GM12878 (cell line): ENCODE measurements at regions not wholly inside any gene's neighbourhood (a gene's known extent, or its start where the extent isn't known, plus 50 kb on each side); places are given as distances from the start of the nearest gene placed in this dataset.
A peak's percentile ranks its signal among the peaks of the same experiment; 100 is the strongest.

ENCODE experiments used
- ASH2L ChIP-seq: fragments of 300-600, 200-600 bp; sonication (generic); IDR thresholded peaks from 2 replicates; pipeline ENCODE4 v1.6.1; 2017; ENCODE audit warnings: low read depth, mild to moderate bottlenecking, borderline replicate concordance
- BACH1 ChIP-seq: fragments of 450-650 bp; IDR thresholded peaks from 2 replicates; pipeline ENCODE4 v1.6.1; 2017; ENCODE audit warnings: mild to moderate bottlenecking, borderline replicate concordance
- BCL3 ChIP-seq: IDR thresholded peaks from 2 replicates; pipeline ENCODE4 v1.6.1; 2011; ENCODE audit warnings: borderline replicate concordance, low read depth, mild to moderate bottlenecking, moderate library complexity, low read length; ENCODE audit not compliant: insufficient read depth, poor library complexity, severe bottlenecking
- BHLHE40 ChIP-seq, 2 experiments: fragments of 450-650 bp in 1 of 2; IDR thresholded peaks; 2 replicates each; pipeline ENCODE4 v1.6.1; 2011 to 2017; ENCODE audit warnings: low read depth in 2 of 2, borderline replicate concordance in 1 of 2, improper control_type of control experiment in 1 of 2, low read length in 1 of 2, mild to moderate bottlenecking in 1 of 2
- BMI1 ChIP-seq: fragments of 450-650 bp; IDR thresholded peaks from 2 replicates; pipeline ENCODE4 v1.6.1; 2016; ENCODE audit warnings: mild to moderate bottlenecking, moderate library complexity, borderline replicate concordance
- CBX3 ChIP-seq: fragments of 200-600 bp; sonication (generic); IDR thresholded peaks from 2 replicates; pipeline ENCODE4 v1.6.1; 2016; ENCODE audit warnings: low read depth, borderline replicate concordance
- CEBPB ChIP-seq, 2 experiments: fragments of 150-350 bp in 1 of 2; IDR thresholded peaks; 2 replicates each; pipeline ENCODE4 v1.6.1; 2012 to 2014; ENCODE audit warnings: low read depth in 2 of 2, low read length in 2 of 2, borderline replicate concordance in 1 of 2, inconsistent platforms in 1 of 2
- CHD2 ChIP-seq: IDR thresholded peaks from 2 replicates; pipeline ENCODE4 v1.6.1; 2011; ENCODE audit warnings: low read depth, low read length, improper control_type of control experiment, borderline replicate concordance
- DPF2 ChIP-seq: fragments of 450-650 bp; IDR thresholded peaks from 2 replicates; pipeline ENCODE4 v1.6.1; 2017; ENCODE audit warnings: mild to moderate bottlenecking
- E2F4 ChIP-seq: IDR thresholded peaks from 2 replicates; pipeline ENCODE4 v1.6.1; 2012; ENCODE audit warnings: low read depth, low read length, improper control_type of control experiment
- EGR1 ChIP-seq, 2 experiments: IDR thresholded peaks; 1 replicate in 1 of 2; 2 replicates in 1 of 2; pipeline ENCODE4 v1.6.1; 2011 to 2012; ENCODE audit warnings: low read depth in 2 of 2, low read length in 2 of 2, borderline replicate concordance in 1 of 2, mild to moderate bottlenecking in 1 of 2, moderate library complexity in 1 of 2
- EP300 ChIP-seq, 2 experiments: fragments of 150-350 bp in 1 of 2; IDR thresholded peaks; 2 replicates each; pipeline ENCODE4 v1.6.1; 2011 to 2012; ENCODE audit warnings: low read depth in 2 of 2, low read length in 2 of 2, borderline replicate concordance in 1 of 2, improper control_type of control experiment in 1 of 2, inconsistent platforms in 1 of 2; ENCODE audit not compliant: control insufficient read depth in 1 of 2
- EZH2 ChIP-seq: IDR thresholded peaks from 2 replicates; pipeline ENCODE4 v1.6.1; 2012; ENCODE audit warnings: low read depth, mild to moderate bottlenecking, control low read depth, inconsistent platforms, low read length, borderline replicate concordance; ENCODE audit not compliant: control insufficient read depth
- FOXM1 ChIP-seq: IDR thresholded peaks from 2 replicates; pipeline ENCODE4 v1.6.1; 2012; ENCODE audit warnings: low read depth, mild to moderate bottlenecking, inconsistent platforms, low read length, moderate library complexity
- GABPA ChIP-seq: IDR thresholded peaks from 2 replicates; pipeline ENCODE4 v1.6.1; 2014; ENCODE audit warnings: antibody characterized with exemption, low read depth, mild to moderate bottlenecking, inconsistent platforms
- IKZF1 ChIP-seq: fragments of 450-650 bp; conservative IDR thresholded peaks from 2 replicates; pipeline ENCODE4 v1.6.1; 2017; ENCODE audit warnings: antibody characterized with exemption, mild to moderate bottlenecking
- IRF4 ChIP-seq: IDR thresholded peaks from 2 replicates; pipeline ENCODE4 v1.6.1; 2011; ENCODE audit warnings: low read depth, low read length
- JUND ChIP-seq: IDR thresholded peaks from 2 replicates; pipeline ENCODE4 v1.6.1; 2012; ENCODE audit warnings: low read depth, mild to moderate bottlenecking, low read length, improper control_type of control experiment, moderate library complexity
- NFIC ChIP-seq: IDR thresholded peaks from 2 replicates; pipeline ENCODE4 v1.6.1; 2012; ENCODE audit warnings: low read depth, mild to moderate bottlenecking, inconsistent platforms, low read length, moderate library complexity
- NR2F1 ChIP-seq: fragments of 450-650 bp; conservative IDR thresholded peaks from 2 replicates; pipeline ENCODE4 v1.6.1; 2017; ENCODE audit warnings: mild to moderate bottlenecking
- PKNOX1 ChIP-seq: fragments of 450-650 bp; IDR thresholded peaks from 2 replicates; pipeline ENCODE4 v1.6.1; 2016; ENCODE audit warnings: mild to moderate bottlenecking
- SMAD1 ChIP-seq: fragments of 450-650 bp; IDR thresholded peaks from 2 replicates; pipeline ENCODE4 v1.6.1; 2018; ENCODE audit warnings: mild to moderate bottlenecking, low read depth; ENCODE audit not compliant: partially characterized antibody
- SMAD5 ChIP-seq: IDR thresholded peaks from 2 replicates; pipeline ENCODE4 v1.6.1; 2016; ENCODE audit warnings: antibody characterized with exemption, low read depth
- SP1 ChIP-seq: IDR thresholded peaks from one replicate; pipeline ENCODE4 v1.6.1; 2011; ENCODE audit warnings: low read depth, low read length
- SRF ChIP-seq, 2 experiments: IDR thresholded peaks; 2 replicates each; pipeline ENCODE4 v1.6.1; 2011; ENCODE audit warnings: low read depth in 2 of 2, low read length in 2 of 2, mild to moderate bottlenecking in 1 of 2, moderate library complexity in 1 of 2
- TCF7 ChIP-seq: IDR thresholded peaks from 2 replicates; pipeline ENCODE4 v1.6.1; 2014; ENCODE audit warnings: antibody characterized with exemption, borderline replicate concordance
- YY1 ChIP-seq: IDR thresholded peaks from 2 replicates; pipeline ENCODE4 v1.6.1; 2011; ENCODE audit warnings: low read depth, mild to moderate bottlenecking, low read length
- ZNF217 ChIP-seq: fragments of 450-650 bp; IDR thresholded peaks from 2 replicates; pipeline ENCODE4 v1.6.1; 2017; ENCODE audit warnings: antibody characterized with exemption, mild to moderate bottlenecking

- peak; percentile 66 for TF ChIP-seq PKNOX1
- peak; percentile 75; the same call in 1 of the 2 replicates for TF ChIP-seq JUND
- TF ChIP-seq CHD2 = peak; percentile 77; the same call in 1 of the 2 replicates
- TF ChIP-seq E2F4 = no peak
- TF ChIP-seq BMI1 = peak; percentile 89
- 0 out of 2 replicates have a peak, but pooled peaks have one; percentile 52 for TF ChIP-seq EZH2
- TF ChIP-seq DPF2 = peak; percentile 99
- TF ChIP-seq SRF (IDR thresholded peaks at IDR 0.05; ENCODE audit: low read depth in 2 of 2, low read length in 2 of 2) = peak in 1 of 2 experiments; percentile 62; a peak in 2 of 4 replicates
- TF ChIP-seq EP300 (IDR thresholded peaks at IDR 0.05; ENCODE audit: borderline replicate concordance in 1 of 2, control insufficient read depth in 1 of 2, low read depth in 2 of 2, low read length in 2 of 2) = peak; percentile 91 to 99; a peak in 3 of 4 replicates
- peak; percentile 83 for TF ChIP-seq FOXM1
- TF ChIP-seq IKZF1 = peak; percentile 97
- TF ChIP-seq NR2F1 = peak; percentile 68
- no peak for TF ChIP-seq ASH2L
- TF ChIP-seq SMAD1 = peak; percentile 39
- TF ChIP-seq YY1 = peak; percentile 60; the same call in 1 of the 2 replicates
- peak; percentile 76 for TF ChIP-seq BCL3
- TF ChIP-seq BHLHE40 (IDR thresholded peaks at IDR 0.05; ENCODE audit: borderline replicate concordance in 1 of 2, low read depth in 2 of 2, low read length in 1 of 2) = peak; percentile 71 to 78
- peak; percentile 74 for TF ChIP-seq GABPA
- peak; percentile 97 for TF ChIP-seq BACH1
- TF ChIP-seq ZNF217 = peak; percentile 96
- peak in 1 of 2 experiments; percentile 67; a peak in 1 of 3 replicates for TF ChIP-seq EGR1 (IDR thresholded peaks at IDR 0.05; ENCODE audit: borderline replicate concordance in 1 of 2, low read depth in 2 of 2, low read length in 2 of 2)
- TF ChIP-seq NFIC = peak; percentile 97
- TF ChIP-seq SMAD5 = no peak
- TF ChIP-seq SP1 = peak; percentile 23
- no peak for TF ChIP-seq CBX3
- TF ChIP-seq TCF7 = peak; percentile 64; the same call in 1 of the 2 replicates
- peak in 1 of 2 experiments; percentile 77; a peak in 2 of 4 replicates for TF ChIP-seq CEBPB (IDR thresholded peaks at IDR 0.05; ENCODE audit: borderline replicate concordance in 1 of 2, low read depth in 2 of 2, low read length in 2 of 2)
- TF ChIP-seq IRF4 = peak; percentile 99
These were observed 103.7 kb upstream of the EDNRB start (continued) for GRCh38 chr13:78022164-78022877.
